Urothelium cell line (cell line): ENCODE measurements at regions not wholly inside any gene's neighbourhood (a gene's known extent, or its start where the extent isn't known, plus 50 kb on each side); places are given as distances from the start of the nearest gene placed in this dataset.
A peak's percentile ranks its signal among the peaks of the same experiment; 100 is the strongest.

Source experiments
- DNase-seq: peaks from one replicate; pipeline ENCODE4 v3.0.0; 2011; ENCODE audit warnings: low spot score, mixed read lengths
- FAIRE-seq: peaks from 2 replicates; lab custom pipeline; 2011; peaks lifted over from hg19 to GRCh38; lab: Jason Lieb, UNC

DNA sequence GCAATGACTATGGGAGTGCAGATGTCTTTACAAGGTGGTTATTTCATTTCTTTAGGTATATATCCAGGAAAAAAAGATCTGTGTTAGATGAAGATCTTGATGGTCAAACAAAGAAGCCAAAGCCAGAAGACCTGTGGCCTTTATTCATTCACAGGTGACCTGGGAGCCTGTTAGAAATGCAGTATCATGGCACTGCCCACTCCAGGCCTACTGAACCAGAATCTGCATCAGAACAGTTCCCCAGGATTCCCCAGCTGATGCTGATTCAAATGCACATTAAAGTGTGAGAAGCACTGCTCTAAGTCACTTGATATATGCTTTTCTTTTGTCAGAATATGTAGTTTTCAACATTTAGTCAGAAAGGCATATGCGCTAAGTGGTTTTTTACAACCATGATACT is 251.1 kb downstream of the IPMK start:
- DNase-seq (no peak), FAIRE-seq (no peak)

DNA sequence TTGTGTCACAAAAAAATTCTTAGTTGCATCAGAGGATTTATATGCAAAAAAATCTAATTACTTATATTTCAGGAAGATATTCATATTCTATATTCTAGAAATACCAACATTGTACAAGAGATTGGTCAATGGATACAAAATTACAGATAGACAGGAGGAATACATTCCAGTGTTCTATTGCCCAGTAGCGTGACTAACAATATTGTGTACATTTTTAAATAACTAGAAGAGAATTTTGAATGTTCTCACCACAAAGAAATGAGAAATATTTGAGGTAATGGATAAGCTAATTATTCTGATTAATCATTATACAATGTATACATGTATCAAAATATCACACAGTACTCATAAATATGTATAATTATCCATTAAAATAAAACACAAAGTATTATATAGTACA is 253.3 kb downstream of the IPMK start:
- no peak for DNase-seq
- FAIRE-seq: no peak

DNA sequence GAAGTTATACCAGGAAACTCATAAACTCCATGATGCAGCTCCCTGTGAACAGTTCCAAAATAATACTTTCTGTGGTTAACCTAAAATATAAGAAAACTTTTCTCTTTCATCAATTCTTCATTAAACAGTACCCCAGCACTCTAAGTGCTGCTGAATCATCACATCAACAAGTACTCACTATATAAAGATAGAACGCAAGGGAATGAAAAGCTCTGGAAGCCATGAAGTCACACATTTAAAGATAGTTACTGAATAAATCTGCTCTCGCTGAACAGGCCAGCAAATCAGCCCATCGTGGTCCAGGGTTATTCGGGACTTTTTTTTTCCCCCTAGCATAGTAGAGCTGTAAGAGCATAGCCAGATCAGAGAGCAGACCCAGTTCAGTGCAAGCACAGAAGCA is 254.3 kb downstream of the IPMK start:
- no peak for DNase-seq
- no peak for FAIRE-seq

- FAIRE-seq (no peak), DNase-seq (no peak)
These were observed 257.5 kb downstream of the IPMK start for GRCh38 chr10:58010073-58010702.

DNA sequence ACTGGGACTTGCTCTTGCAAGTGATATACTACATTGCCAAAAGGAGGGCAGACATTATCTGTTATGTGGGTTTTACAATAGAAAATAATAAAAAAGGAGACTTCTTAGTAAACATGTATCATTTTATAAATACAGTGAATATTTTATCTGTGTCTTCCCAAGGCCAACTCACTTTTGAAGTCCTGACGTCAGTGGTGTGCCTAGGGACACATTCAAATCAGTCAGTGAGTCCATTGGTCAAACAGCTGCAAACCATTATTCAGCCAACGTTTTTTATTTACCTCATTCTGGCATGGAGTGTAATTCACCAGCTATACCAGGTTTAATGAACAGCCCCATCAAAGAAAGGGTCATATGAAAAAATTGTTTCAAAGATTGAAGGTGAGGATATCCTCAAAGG is 263.7 kb downstream of the IPMK start:
- no peak for FAIRE-seq

GRCh38 chr10:58001159-58001558 is 266.5 kb downstream of the IPMK start:
- DNase-seq (no peak), FAIRE-seq (no peak)

More for the DNA sequence above, 263.7 kb downstream of the IPMK start:
- DNase-seq: no peak

DNA sequence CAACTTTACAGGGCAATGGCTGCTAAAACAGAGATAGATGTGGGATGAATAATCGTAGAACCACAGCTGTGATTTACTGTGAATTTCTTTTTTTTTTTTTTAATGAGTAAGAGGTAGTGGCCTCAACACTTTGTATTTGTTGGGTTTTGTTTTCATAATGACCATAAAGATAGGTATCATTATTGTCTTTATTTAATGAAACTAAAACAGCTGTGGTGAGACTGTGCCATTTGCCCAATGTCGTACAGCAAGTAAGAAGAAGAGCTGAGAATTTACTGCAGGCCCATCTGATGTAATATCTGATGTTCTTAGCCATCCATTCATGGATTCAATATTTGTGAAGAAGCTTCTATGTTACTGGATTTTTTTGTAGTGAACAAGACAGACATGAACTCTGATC is 271.2 kb downstream of the IPMK start:
- FAIRE-seq (no peak), DNase-seq (no peak)

DNA sequence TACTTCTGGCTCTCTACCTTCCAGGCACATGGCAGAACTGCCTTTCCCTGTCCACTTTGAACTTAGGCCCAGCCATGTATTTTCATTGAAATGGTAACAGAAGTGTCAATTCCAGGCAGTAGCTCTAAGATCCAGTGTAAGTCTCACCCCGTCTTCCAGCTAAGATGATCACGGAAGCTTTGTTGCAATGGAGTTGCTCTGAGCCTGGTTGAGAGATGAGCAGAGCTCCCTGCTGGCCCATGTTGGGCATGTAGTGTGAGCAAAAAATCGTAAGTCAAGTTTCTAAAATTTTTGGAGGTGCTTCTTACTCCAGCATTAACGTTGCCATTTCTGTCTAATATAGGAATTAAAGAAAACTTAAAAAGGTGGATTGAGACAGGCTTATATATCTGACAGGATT is 274.4 kb downstream of the IPMK start:
- peak; percentile 13 for FAIRE-seq
- DNase-seq: no peak

DNA sequence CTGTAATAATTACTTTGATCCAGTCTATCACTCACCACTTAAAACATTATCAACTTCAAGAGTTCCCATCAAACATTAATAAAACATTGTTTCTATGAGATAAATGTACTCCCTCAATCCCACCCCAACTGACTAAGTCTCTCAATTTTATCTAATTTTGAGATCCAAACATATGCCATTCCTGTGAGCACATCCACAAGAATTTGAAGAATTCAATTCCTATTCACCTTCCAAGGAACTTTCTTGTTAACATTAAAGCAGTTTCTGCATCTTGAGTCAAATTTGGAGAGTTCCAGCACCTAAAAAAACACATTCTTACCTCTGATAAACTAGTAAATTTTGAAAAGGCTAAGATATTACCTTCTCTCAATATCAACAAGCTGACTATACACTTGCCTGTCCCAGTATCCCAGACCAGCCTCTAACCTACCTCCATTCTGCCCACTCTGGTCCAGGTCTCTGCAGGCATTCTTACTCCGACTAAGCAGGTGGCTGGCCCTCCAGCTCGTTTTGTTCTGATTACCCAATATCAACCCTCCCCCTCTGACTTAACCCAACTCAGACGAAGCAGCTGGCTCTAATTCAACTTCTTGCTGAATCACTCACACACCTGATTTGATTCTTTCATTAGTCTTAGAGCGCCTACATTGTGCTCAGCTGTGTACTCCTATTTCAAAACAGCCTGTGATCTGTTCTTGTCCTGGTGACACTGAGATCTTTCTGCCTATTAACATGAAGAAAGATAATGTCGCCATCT is 275.2 kb downstream of the IPMK start:
- peak; percentile 44 for FAIRE-seq
- DNase-seq: peak; percentile 73

DNA sequence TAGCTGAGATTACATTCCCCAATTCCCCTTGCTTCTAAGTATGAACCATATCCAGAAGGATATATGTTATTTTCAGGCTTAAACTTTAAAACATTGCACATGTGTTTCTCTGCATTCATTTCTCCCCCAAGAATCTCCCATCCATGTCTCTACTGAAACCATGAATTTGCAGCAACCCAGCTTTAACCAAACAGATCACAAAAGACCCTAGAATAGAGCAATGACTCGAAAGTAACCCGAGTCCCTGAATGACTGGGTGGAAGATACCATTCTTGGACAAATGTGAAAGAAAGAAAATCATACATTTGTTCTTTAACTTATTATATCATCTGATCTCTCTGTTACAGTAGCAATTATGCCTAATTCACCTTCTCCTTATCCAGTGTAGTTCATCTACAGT is 278.7 kb downstream of the IPMK start:
- FAIRE-seq (no peak), DNase-seq (no peak)

GRCh38 chr10:57987055-57987721 is 280.5 kb downstream of the IPMK start:
- DNase-seq (no peak), FAIRE-seq (no peak)

DNA sequence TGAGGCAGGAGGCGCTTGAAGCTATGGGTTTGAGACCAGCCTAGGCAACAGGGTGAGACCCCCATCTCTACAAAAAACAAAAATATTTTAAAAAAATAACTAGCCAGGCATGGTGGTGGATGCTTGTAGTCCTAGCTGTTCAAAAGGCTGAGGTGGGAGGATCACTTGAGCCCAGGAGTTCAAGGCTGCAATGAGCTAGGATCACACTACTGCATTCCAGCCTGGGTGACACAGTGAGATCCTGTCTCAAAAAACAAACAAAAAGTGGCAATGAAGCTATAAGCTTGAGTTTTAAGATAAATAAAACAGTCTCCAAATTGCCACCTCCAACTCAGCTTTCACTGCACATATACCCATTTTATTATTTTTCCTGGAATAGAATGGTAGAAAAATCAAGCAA is 281.3 kb downstream of the IPMK start:
- no peak for DNase-seq
- FAIRE-seq: no peak

DNA sequence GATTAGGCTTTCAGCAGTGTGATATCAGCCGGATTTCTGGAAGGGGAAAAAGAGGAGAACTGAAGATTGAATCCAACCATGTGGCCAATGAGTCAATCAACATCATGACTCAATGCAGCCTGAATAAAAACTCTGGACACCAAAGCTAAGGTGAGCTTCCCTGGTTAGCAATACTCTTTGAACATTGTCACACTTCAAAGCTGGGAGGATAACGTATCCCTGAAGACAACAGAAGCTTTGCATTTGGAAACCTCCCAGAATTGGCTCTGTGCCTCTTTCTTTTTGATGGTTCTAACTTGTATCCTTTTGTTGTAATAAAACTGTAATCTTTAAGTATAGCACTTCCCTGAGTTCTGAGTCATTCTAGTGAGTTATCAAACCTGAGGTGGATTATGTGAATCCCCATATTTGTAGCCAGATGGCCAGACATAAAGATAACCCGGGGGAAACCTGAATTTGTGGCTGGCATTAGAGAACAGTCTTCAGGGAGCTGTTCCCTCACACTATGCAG is 284.4 kb downstream of the IPMK start:
- FAIRE-seq: peak; percentile 62
- DNase-seq: no peak

DNA sequence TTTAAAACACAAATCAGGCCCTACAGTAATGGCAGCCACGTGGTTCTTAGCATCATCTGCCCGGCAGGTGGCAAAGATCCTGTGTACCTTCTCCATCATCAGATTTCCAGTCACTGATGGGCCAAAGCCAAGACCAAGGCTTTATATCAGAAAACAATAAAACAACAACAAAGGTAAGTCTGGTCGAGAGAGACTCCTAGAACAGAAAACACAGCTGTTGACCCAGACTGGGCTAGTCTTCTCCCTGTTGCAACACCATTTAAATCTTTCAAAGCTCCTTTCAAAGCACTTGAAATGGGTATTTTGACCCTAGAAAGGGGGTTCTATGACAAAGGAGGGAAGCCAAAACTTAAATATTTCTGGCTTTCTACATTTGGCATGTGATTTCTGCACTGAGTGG is 285.6 kb downstream of the IPMK start:
- DNase-seq: no peak
- FAIRE-seq: no peak

DNA sequence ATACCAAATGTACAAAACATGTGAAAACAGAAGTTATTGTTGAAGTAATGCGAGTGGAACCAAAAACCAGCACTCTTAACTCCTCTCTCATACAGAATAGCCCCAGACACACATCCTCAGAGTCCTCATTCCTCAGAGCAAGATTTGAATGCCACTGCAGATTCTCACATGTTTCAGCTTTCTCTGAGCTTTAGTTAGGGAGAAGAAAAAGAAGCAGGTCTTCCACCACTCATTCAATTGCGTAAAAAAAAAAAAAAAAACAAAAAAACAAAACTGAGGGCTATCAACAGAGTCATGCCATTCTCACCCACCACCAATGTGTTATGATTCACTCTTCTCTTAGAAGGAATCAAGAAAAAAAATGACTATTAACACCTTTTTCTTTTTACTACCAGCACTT is 287.7 kb downstream of the IPMK start:
- FAIRE-seq (no peak), DNase-seq (no peak)

DNA sequence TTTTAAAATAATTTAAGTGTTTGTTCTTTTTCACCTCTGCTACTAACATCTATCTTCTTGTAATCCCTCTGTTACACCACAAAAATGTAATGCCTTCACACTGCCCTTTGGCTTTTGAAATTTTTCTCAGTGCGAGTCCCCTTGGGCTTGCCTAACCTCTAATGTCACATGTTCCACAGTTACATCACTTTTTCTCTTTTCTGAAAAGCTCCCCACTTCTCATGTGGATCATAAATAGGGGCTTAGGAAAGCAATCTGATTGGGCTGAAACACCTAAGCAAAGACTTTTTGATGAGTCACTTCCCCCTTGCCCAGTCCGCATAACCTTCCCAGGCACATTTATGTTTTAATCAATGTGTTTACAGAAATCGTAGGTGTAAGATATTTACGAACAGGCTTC is 288.2 kb downstream of the IPMK start:
- DNase-seq: peak; percentile 48
- no peak for FAIRE-seq

GRCh38 chr10:57977262-57977661 is 290.4 kb downstream of the IPMK start:
- DNase-seq (no peak), FAIRE-seq (no peak)

DNA sequence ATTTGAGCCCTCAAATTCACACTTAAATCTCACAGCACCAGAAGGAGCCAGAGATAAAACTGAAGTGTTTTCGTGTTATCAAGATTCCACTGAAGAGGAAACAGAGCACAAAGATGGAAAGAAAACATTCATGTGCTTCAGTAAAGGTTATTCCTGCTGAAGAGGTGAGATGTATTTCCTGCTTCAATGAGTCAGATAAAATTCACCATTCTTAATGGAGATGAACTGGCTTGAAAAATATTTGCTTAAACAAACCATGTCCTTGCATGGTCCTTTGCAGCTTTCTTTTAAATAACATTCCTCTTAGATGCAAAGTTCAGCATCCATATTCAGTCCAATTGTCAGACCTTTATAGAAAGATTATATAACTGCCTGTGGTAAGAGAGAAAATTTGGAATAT is 294.2 kb downstream of the IPMK start:
- no peak for DNase-seq
- FAIRE-seq: peak; percentile 5

- FAIRE-seq: no peak
These were observed 294.9 kb downstream of the IPMK start for GRCh38 chr10:57972783-57973182.

DNA sequence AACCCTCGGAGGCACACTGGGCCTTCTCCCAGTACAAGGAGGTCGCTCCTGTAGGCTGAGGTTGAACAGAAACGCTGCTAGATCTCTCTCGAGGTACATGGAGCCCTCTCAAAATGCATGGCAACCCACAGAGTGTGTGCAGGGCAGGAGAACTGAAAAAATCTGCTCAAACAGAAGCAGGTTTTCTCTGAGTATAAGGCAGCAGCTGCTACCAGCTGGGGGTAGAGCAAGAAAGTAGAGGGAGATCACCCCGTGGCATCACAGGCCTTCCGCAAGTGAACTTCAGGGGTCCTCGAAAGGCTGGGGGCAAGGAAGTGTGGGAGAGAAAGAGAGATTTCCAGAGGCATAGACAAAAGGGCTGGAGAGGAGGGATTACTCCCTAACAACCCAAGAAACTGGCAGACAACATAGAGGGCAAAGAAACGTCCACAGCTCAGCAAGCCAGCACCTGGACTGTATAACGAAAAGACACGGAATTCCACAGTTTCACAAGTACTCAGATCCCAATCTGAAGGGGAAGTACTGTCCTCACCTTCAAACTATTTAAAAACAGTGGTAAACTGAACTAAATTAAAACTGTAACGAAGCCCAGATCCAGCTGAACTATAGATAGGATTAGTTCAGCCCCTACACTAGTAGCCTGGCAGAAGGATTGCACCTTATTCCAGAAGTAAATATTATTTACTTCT is 299.2 kb downstream of the IPMK start:
- FAIRE-seq (no peak), DNase-seq (no peak)

More at GRCh38 chr10:57972783-57973182, 294.9 kb downstream of the IPMK start:
- DNase-seq: no peak

DNA sequence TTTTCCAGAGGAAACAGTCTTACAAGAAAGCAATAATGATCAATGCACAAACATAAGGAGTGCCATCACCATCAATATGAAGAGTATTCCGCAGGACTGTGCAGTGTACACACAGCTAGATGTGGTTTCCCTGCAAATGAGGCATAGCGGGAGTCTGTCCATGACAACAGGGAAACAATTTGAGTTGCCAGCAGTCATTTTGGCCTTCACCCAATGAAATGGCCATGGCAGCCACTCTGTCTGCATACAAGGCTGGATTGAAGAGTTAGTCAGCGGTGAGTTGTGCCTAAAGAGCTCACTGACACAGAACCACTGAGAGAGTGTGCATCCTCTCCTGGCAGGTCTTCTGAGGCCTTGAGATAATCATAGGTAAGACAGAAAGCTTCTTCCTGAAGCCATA is 303.3 kb downstream of the IPMK start:
- no peak for DNase-seq
- FAIRE-seq: no peak
